RWPE2 (cell line): ENCODE measurements at regions not wholly inside any gene's neighbourhood (a gene's known extent, or its start where the extent isn't known, plus 50 kb on each side); places are given as distances from the start of the nearest gene placed in this dataset.
A peak's percentile ranks its signal among the peaks of the same experiment; 100 is the strongest.

ENCODE experiments used
- ATAC-seq: fragments of 200-7000 bp; cut with Tn5 transposase; 3 replicates; pipeline ENCODE4 v1.9.1; 2021; ENCODE audit warnings: low read depth
- DNase-seq: peaks from one replicate; pipeline ENCODE4 v3.0.0-alpha.2; 2020; ENCODE audit warnings: low spot score
- H3K27ac ChIP-seq: fragments of 450-650 bp; 2 replicates; pipeline ENCODE4 v1.5.1; 2017; ENCODE audit warnings: mild to moderate bottlenecking; ENCODE audit not compliant: poor library complexity, severe bottlenecking
- H3K27me3 ChIP-seq: fragments of 250-450 bp; sonication (Bioruptor Pico); 2 replicates; pipeline ENCODE4 v1.5.1; 2021; ENCODE audit warnings: mild to moderate bottlenecking, moderate library complexity; ENCODE audit not compliant: insufficient read depth, poor library complexity, severe bottlenecking
- H3K36me3 ChIP-seq: fragments of 250-450 bp; sonication (Bioruptor Pico); 2 replicates; pipeline ENCODE4 v1.5.1; 2020; ENCODE audit warnings: low read depth, mild to moderate bottlenecking, moderate library complexity
- H3K4me1 ChIP-seq: fragments of 250-450 bp; sonication (Bioruptor Pico); 2 replicates; pipeline ENCODE4 v1.5.1; 2021; ENCODE audit warnings: mild to moderate bottlenecking, moderate library complexity; ENCODE audit not compliant: insufficient read depth, poor library complexity, severe bottlenecking
- H3K4me3 ChIP-seq: fragments of 250-450 bp; sonication (Bioruptor Pico); 2 replicates; pipeline ENCODE4 v1.5.1; 2021; ENCODE audit warnings: mild to moderate bottlenecking, moderate library complexity; ENCODE audit not compliant: severe bottlenecking
- H3K9me3 ChIP-seq: fragments of 250-450 bp; sonication (Bioruptor Pico); 2 replicates; pipeline ENCODE4 v1.5.1; 2021; ENCODE audit warnings: mild to moderate bottlenecking, moderate library complexity; ENCODE audit not compliant: severe bottlenecking
- CTCF ChIP-seq: fragments of 450-650 bp; IDR thresholded peaks from one replicate; pipeline ENCODE4 v1.5.1; 2017; ENCODE audit warnings: mild to moderate bottlenecking, moderate library complexity; ENCODE audit not compliant: poor library complexity, severe bottlenecking

- no peaks in the 10 kb centered on the region for H3K27me3 ChIP-seq
- no peak for TF ChIP-seq CTCF
- no peak overlapping the region for H3K27ac ChIP-seq
- H3K9me3 ChIP-seq, result no peaks in the 10 kb centered on the region
- peaks cover 12% of the 10 kb centered on the region for H3K4me1 ChIP-seq
- DNase-seq, result no peak
- no peak overlapping the region for H3K4me3 ChIP-seq
- no peaks in the 10 kb centered on the region for H3K36me3 ChIP-seq
- no peak for ATAC-seq
These were observed 555.1 kb upstream of the CTNND2 start for GRCh38 chr5:12459326-12459725.

GRCh38 chr5:12419075-12419474 lies 514.8 kb upstream of the CTNND2 start:
- no peaks in the 10 kb centered on the region for H3K27me3 ChIP-seq
- ATAC-seq (no peak), DNase-seq (no peak)

GRCh38 chr5:12413585-12413984 lies 509.3 kb upstream of the CTNND2 start:
- H3K4me1 ChIP-seq, result no peaks in the 10 kb centered on the region
- no peak overlapping the region for H3K4me3 ChIP-seq
- no peak for TF ChIP-seq CTCF
- no peaks in the 10 kb centered on the region for H3K36me3 ChIP-seq
- no peaks in the 10 kb centered on the region for H3K9me3 ChIP-seq
- DNase-seq (no peak), ATAC-seq (no peak)
- no peak overlapping the region for H3K27ac ChIP-seq
- H3K27me3 ChIP-seq, result no peaks in the 10 kb centered on the region

More at GRCh38 chr5:12419075-12419474, 514.8 kb upstream of the CTNND2 start:
- Histone ChIP-seq H3K4me3 (no peak overlapping the region), H3K27ac (no peak overlapping the region), H3K4me1 (no peaks in the 10 kb centered on the region), H3K9me3 (no peaks in the 10 kb centered on the region), H3K36me3 (no peaks in the 10 kb centered on the region)
- TF ChIP-seq CTCF, result no peak

- Histone ChIP-seq H3K27me3 (no peaks in the 10 kb centered on the region), H3K9me3 (no peaks in the 10 kb centered on the region), H3K4me3 (no peak overlapping the region), H3K36me3 (no peaks in the 10 kb centered on the region), H3K27ac (no peak overlapping the region), H3K4me1 (no peaks in the 10 kb centered on the region)
- no peak for ATAC-seq
- DNase-seq, result no peak
- TF ChIP-seq CTCF, result no peak
These were observed 508.8 kb upstream of the CTNND2 start for GRCh38 chr5:12413075-12413474.

GRCh38 chr5:12399868-12400267 lies 495.6 kb upstream of the CTNND2 start:
- ATAC-seq, result peak; percentile 80
- TF ChIP-seq CTCF, result no peak

More at GRCh38 chr5:12399868-12400267, 495.6 kb upstream of the CTNND2 start:
- Histone ChIP-seq H3K36me3 (no peaks in the 10 kb centered on the region), H3K9me3 (no peaks in the 10 kb centered on the region), H3K4me1 (peaks cover 8% of the 10 kb centered on the region), H3K27ac (no peak overlapping the region), H3K4me3 (no peak overlapping the region), H3K27me3 (no peaks in the 10 kb centered on the region)
- DNase-seq, result no peak
